ENCODE measurements at regions not wholly inside any gene's neighbourhood (a gene's known extent, or its start where the extent isn't known, plus 50 kb on each side); places are given as distances from the start of the nearest gene placed in this dataset.

DNA sequence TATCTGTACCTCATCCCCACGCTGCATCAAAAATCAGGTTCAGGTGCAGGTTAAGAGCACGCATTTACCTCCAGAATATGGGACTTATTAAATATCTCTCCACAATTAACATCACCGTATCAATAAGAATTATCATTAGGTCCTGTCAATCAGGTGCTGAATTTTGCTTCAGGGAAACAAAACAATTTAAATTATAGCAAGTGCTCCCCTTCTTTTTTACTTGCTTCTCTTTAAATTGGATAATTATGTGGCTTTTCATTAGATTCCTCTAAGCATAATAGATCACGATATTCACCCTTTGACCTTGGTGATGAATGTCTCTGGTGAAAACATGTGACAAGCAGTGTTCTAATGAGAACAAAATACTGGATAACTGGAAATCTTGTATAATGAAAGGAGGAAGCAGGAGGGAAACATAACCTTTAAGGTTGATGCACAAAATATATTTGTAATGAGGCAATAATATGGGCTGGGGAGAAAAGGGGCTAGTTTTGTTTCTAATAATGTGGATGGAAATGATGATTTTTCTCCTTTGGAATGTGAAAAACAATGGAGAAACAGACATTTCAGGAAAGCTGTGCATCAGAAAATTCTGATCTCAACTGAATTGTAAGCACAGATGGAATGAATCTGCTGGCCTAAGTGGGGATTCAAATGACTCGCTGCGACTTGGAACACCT lies 166.9 kb downstream of the SNX10 start:
- no peak for DNase-seq (ENCODE audit: low spot score)

DNA sequence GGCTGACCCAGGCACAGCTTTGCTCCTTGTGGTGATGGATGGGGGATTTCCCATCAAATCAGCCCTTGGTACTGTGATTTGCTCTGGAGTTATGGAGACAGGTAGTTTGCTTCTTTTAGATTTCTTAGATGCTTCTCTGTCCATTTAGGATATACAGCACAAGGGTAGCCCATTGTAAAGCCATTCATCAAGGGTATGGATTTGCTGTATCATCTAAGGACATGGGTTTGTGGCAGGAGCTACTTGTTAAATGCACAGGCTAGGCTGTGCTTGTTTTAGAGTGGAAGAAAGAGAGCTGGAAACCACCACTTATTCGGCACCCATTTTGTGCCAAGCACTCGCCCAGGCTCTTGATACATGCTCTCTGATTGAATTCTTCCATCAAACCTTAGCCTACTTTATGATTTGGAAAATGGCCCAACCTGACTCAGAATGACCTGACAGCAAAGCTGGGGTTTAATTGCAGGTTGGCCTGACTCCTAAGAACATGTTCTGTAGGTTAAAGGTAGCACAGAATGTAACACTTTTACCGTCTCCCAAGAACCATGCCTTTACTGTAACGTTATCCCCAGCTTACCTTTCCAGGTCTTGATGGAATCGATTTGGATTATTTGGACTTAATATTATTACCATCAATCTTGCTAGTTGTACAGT lies 168.0 kb downstream of the SNX10 start:
- no peak for DNase-seq (ENCODE audit: low spot score)

DNA sequence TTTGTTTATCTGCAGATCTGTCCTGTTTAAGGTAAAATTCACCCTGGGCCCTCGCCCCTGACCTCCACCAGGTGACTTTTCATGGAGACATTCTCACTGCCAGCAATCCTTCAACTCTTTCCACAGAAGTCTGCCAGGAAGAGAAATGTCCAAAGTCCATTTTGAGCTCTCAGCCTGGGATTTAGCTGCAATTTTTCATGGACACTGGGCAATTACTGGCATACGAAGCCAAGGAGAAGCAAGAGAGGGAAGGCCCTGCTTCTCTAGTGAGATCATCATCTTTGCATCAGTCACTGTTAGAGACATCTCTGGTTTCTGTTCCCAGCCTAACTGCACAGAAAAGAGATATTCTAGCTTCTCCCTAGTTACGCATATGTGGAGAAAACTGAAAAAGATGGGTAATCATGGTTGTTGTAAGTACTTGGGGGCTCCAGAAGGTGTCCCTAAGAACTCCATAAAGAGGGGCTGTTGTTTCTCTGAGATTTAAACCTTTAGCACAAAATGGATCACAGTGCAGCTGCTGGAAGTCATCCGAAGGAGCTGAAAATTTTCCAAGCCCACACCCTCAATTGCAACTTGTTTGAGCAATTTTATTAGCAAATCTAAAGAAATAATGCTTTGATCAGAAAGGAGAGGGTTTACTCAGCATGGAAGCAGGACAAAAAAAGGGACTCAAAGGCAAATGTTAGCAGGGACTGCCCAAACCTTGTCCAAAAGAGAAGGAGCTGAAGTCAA lies 168.9 kb downstream of the SNX10 start:
- peak; percentile 50 for DNase-seq (ENCODE audit: low spot score)

DNA sequence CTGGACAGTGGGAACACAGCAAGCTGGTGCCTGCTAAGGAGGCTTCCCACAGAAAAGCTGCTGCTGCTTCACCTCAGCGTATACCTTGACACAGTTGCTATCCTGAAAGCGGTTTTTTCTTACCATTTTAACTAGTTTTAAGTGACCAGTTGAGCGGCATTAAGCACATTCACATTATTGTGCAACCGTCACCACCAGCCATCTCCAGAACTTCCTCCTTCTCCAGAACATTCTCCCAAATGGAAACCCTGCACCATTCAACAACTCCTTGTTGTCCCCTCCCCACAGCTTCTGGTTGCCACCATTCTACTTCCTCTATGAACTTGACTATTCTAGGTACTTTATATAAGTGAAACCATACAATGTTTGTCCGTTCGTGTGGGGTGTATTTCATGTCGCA lies 169.9 kb downstream of the SNX10 start:
- no peak for DNase-seq (ENCODE audit: low spot score)

DNA sequence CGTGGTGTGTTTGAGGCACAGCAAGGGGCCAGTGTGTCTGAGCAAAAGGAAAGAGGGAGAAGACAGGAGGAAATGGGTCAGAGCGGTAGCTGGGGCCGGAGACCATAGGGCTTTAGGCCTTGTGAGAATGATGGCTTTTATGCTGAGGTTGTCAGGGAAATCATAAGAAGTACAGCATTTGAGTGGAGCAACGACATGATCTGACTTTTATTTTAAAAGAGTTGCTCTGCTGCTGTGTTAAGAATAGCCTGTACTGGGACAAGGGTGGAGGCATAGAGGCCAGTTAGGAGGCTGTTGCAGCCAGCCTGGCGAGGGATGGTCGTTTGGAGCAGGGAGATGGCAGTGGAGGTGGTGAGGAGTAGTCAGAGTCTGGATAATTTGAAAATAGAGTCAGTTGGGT lies 174.3 kb downstream of the SNX10 start:
- DNase-seq (ENCODE audit: low spot score), result no peak

DNA sequence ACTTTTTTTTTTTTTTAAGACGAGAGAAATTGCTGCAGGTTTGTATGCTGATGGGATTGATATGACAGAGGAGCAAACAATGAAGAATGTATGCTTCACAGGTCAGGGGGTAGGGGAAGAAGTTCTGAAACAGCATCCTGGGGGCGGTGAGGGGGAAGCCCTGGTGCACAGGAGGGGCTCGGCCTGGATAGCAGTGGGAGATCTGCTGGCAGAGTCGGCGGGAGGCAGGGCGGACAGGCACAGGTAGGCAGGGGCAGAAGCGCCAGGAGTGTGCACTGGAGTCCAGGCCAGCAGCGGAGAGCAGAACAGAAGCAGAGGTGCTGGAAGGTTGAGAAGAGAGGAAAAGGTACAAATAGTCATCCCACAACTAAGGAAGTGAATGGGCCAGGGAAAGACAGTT lies 175.4 kb downstream of the SNX10 start:
- no peak for DNase-seq (ENCODE audit: low spot score)

DNA sequence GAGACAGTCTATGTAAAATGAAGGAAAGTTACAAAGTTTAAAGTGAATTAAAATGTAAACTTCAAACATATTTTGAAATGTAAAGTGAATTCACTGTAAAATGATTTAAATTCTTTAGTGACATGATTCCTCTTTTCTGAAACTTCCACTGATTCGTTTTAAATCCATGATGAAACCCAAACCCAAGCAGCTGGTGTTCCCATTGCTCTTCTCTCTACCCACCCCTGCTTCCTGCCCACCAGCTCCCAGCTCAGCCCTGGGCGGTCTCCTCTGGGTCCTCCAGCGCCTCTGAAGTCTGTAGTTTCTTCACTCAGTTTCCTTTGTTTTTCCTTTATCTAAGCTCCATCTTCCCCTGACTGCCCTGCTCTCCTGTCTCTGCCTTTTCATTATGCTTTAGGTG lies 175.9 kb downstream of the SNX10 start:
- DNase-seq (ENCODE audit: low spot score), result no peak

DNA sequence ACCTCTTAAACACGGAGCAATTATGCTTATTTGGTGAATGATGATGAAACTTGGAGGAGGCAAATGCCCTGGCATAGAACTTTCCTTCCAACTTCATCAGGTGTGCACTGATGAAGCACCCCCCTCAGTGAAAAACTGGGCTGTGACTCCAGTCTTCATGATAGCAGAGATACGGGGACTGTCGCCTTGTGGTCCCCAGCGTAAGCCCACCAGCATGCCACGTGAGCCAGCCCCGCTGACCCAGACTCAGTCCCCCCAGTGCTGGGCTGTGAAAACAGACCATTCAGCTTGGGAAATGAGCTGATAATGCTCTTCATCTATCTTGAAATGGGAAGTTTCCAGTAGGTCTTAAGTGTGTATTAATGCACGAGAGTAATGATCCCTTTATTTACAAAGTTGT lies 177.0 kb downstream of the SNX10 start:
- DNase-seq (ENCODE audit: low spot score), result no peak

DNA sequence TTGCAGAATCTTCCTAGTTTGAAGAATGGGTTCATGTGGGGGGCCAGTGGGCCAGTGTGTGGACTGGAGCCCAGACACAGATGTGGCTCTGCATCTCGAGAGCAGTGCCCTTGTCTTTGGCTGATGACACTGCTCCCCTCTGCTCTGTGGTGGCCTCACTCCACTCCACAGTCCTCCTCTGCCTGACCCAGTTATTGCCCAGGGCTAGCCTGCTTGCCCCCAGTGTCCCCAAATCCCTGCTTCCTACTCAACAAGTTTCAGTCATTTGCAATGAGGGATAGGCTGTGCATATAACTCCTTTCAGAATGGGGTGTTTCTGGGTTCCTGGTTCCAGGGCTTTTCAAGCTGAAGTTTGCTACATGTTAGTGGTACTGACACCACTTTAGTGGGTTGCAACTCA lies 177.5 kb downstream of the SNX10 start:
- DNase-seq (ENCODE audit: low spot score), result no peak

DNA sequence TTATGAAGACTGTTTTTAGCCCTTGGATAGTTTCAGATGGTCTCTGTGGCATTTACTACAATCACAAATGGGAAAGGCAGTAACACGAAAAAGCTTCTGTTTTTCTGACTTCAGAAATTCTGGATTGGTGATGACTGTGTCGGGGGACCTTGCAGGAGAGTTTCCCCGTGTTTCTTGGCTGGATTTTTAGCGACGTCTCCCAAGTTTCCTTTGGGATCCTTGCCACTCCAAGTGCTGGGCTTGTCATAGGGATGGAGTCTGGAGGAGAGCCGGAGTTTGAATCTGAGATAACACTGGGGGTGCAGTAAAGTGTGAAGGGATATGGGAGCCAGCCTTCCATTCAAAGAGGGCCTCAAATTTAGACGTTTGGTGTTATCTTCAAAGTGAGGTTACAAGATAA lies 179.0 kb downstream of the SNX10 start:
- DNase-seq (ENCODE audit: low spot score), result no peak

DNA sequence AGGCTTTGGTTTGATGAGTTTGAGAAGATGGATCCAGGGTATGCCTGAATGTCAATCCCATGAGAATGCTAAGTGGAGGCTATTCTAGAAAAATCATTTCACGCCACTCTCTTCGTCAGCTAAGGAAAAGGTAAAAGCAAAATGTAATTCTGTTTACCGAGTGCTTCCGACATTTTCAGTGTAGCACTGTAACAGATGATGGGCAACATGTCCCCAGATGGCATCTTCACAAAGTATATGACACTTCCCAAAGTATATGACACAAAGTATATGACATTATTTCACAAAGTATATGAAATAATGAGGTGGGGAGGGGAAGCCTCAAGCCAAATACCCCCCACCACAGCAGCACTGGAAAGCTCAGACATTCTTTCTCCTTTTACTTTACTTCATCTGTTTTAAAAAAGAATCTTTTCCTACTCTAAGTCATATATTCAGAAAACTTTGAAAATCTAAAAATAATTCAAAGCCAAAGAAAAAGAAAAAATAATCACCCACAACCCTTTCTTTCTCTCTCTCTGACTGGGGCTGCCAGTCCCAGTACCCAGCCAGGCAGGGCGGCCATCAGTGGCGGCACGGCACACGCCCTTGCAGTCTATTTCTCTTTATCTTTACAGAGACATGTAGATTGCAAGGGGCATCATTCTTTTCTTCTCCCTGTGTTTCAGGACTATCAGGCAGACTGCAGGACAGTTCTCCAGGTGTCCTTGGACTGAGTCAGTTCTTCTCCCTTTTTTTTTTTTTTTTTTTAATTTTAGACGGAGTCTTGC lies 179.8 kb downstream of the SNX10 start:
- DNase-seq (ENCODE audit: low spot score), result no peak

DNA sequence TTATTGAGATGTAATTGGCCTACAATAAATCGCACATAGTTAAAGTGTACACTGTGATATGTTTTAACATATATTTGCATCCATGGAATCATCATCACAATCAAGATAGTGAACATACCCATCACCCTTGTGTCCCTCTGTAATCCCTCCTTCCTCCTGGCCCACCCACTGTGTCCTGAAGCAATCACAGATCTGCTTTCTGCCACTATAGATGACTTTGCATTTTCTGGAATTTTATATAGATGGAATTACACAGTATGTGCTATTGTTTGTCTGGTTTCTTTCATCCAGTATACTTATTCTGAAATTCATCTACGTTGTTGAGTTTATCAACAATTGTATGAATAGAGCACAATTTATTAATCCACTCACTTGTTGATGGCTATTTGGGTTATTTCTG lies 181.3 kb downstream of the SNX10 start:
- no peak for DNase-seq (ENCODE audit: low spot score)

DNA sequence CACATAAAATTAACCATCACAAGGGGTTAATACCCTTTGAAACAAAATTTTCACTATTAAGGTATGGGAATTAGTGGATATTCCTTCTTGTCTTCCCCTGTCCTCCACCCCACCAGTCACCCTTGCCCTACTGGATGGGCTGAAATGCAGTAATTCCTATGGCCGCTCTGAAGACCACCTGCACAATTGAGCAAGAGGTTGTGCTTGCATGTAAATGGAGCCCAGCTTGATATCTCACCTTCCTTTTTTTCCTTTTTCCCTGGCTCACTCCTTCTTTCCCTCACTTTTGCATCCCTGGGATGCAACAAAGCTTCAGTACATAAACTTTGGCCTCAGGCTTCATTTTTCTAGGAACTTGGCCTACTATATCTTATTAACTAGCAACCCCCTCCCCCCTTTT lies 184.6 kb downstream of the SNX10 start:
- no peak for DNase-seq (ENCODE audit: low spot score)

DNA sequence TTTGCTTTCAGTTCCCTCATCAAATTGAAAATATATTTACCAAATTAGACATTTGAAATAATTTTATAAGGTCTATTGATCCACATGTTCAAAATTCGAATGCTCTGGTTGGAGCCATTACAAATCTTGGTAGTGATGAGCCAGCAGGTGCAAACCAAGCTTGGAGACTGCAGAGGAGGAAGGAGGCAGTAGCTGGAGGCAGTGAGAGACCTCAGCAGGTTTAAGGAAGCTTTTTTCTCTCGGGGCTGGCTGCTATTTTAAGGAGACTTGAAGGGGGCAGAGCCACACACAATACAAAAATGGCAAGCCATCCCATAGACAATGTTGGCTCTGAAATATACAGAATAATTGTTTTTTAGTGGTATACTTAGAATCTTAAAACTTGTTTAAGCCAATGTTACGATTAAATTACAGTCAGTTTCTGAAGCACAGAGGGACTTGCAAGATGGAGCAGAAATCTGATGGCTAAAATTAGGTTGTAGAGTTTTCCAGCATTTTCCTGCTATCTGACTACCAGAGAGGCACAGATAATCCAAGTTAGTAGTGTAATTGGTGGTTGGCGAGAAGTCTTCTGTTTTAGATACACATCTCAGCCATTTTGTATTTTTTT lies 185.8 kb downstream of the SNX10 start:
- no peak for DNase-seq (ENCODE audit: low spot score)

DNA sequence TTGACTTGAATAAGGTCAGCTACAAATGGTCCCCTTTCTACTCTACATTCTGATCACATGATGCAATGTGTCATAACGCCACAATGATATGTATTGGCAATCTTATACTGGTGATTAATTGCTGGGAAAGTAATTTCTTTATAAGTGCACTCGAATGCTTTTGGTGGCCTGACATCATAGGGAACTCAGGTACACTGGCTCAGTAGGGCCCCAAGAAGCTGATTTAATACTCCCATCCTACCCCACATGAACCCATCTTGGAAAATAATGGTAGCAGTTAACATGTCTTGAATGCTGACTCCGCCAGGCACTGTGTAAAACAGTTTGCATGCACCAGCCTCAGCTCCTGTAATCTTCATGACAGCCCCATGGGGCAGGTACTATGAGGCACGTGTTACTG lies 186.9 kb downstream of the SNX10 start:
- no peak for DNase-seq (ENCODE audit: low spot score)

DNA sequence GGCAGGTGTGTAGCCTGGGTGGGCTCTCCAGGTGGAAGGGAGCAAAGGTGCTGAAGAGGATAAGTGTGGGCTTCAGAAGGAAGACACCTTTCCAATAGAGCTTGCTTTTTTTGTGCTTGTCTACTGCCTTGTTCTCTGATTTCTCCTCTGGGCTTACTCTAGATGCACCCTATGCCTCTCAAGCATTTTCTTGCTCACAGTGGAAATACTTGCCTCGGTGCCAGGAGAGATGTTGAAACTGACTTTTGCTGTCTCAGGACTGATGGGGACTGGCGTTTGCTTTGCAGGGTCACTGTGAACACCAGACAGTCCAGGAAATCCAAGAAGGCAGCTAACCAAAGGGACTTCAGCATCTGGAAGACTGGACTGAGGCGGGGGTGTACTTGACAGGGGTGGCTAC lies 187.9 kb downstream of the SNX10 start:
- peak; percentile 55 for DNase-seq (ENCODE audit: low spot score)

DNA sequence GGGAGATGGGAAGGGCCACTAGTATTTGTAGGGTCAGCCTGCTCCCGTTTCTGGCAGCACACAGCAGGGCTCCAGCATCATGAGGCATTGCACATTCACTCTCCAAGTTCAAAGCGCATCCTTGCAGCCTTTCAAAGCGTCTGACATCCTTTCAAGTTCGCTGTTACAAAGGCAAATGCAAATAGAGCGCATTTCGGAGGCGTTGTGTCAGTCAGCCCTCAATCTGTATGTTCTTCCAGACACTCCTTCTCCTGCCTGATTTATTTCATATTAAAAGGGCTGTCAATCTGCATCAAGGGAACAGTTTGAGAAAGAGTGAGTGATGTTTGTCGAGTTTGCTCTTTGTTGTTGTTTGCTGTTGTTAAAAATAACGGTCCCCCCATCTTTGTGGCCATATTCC lies 188.5 kb downstream of the SNX10 start:
- no peak for DNase-seq (ENCODE audit: low spot score)

DNA sequence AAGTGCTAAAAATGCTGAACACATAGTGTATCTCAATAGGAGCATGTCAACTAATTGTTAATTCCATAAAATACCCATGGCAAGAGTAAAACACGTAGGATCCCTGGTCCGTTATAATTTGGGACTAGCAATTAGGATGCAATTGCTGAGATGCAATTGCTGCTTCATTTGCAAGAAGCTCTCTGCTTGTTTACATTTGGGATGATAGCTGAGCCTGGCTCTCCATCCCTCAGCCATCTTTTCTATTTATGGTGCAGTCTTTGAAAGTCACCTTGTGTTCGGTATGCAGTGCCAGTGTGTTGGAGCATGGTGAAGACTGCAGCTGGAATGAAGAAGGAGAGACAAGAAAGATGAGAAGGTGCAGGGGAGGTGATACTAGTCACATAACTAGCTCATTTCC lies 191.3 kb downstream of the SNX10 start:
- no peak for DNase-seq (ENCODE audit: low spot score)

DNA sequence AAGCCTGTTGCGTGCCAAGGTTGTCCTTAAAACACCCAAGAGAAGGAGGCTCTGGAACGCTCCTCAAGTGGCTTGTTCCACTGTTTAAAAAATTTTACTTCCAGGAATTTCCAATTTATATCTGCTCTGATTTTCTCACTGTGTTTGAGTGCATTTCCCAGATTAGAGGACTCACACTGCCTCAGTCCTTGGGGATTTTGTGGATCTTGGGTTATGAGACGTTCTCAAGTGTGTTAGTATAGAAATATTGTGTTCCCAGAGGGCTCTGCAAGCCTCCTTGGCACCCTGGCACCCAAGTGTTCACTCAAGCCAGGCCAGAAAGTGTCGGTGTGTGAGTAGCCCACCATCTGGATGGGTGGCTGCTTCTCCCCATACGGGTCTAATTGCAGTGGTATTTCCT lies 192.2 kb downstream of the SNX10 start:
- no peak for DNase-seq (ENCODE audit: low spot score)

DNA sequence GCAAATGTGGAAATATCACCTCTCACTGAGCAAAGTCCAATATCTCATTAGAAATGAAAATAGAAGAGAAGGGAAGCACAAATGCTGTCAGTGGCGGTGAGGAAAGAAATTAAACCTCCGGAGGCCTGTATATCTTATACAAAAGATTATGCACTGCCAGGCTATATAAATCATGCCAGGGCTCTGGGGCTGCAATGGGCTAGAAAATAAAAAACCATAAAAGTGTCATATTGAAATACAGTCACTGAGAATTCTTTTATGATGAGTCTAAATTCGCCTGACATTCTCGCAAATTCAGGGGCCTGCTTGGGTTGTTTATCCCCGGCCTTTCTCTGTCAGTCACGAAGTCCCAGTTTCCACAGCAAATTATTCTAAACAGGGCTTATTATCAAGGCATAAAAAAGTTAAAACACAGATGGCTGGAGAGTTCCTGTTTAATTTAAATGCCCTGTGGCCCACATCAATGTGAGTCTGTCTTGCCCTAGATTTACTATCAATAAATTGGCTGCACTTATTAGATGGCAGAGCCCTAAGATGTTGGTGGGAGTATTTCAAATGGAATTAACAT lies 193.8 kb downstream of the SNX10 start:
- peak; percentile 86 for DNase-seq (ENCODE audit: low spot score)

DNA sequence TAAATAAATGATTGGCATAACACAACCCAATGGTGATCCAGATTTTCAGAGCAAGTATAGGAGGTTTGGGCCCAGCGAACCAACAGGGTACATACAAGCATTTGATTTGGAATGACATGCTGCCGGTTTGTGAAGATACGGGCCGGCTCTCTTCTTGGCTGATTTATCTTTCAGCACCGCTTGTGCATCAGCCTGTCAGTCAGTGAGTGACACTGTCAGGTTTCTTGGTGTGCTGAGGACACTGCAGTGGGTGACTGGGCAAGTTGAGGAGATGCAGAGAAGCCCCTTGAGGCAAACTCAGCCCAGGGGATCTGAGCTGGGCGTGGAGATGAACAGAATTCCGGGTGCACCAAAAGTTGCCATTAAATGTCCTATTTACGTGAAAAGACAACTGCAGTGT lies 194.5 kb downstream of the SNX10 start:
- no peak for DNase-seq (ENCODE audit: low spot score)

Measured in umbilical cord (tissue), 1 donor.